ENCODE measurements at regions not wholly inside any gene's neighbourhood (a gene's known extent, or its start where the extent isn't known, plus 50 kb on each side); places are given as distances from the start of the nearest gene placed in this dataset.

DNA sequence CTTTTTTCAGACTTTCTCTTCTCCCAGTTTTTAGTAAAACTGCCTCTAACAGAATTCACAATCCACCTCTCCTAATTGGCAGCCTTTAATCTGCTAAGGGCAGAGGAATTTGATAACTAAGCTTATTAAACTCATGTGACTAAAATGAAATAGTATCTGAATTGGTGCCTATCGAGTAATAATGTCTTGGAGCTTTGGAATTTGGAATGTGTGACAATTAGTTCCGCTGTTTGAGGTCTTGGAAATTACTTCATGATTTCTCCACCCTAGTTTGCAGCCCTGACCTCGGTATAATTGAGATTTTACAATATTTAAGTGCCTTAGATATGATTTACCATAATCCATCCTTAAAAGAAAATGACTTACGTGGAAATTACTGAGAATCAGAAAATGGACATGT lies 190.4 kb upstream of the NEBL start:
- TF ChIP-seq, protein P1, sequence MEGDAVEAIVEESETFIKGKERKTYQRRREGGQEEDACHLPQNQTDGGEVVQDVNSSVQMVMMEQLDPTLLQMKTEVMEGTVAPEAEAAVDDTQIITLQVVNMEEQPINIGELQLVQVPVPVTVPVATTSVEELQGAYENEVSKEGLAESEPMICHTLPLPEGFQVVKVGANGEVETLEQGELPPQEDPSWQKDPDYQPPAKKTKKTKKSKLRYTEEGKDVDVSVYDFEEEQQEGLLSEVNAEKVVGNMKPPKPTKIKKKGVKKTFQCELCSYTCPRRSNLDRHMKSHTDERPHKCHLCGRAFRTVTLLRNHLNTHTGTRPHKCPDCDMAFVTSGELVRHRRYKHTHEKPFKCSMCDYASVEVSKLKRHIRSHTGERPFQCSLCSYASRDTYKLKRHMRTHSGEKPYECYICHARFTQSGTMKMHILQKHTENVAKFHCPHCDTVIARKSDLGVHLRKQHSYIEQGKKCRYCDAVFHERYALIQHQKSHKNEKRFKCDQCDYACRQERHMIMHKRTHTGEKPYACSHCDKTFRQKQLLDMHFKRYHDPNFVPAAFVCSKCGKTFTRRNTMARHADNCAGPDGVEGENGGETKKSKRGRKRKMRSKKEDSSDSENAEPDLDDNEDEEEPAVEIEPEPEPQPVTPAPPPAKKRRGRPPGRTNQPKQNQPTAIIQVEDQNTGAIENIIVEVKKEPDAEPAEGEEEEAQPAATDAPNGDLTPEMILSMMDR (IDR thresholded peaks at IDR 0.05; ENCODE audit: unreplicated experiment), result no peak
- Mint-ChIP-seq H3K27me3 (ENCODE audit: low read depth) (peaks cover 10% of the 10 kb centered on the region), H3K9me3 (peaks cover 3% of the 10 kb centered on the region), H3K27ac (no peak overlapping the region), H3K36me3 (no peaks in the 10 kb centered on the region), H3K4me3 (no peak overlapping the region), H3K4me1 (no peaks in the 10 kb centered on the region)
- DNase-seq (ENCODE audit: low spot score in 2 of 2, unreplicated experiment in 2 of 2), result no peak

DNA sequence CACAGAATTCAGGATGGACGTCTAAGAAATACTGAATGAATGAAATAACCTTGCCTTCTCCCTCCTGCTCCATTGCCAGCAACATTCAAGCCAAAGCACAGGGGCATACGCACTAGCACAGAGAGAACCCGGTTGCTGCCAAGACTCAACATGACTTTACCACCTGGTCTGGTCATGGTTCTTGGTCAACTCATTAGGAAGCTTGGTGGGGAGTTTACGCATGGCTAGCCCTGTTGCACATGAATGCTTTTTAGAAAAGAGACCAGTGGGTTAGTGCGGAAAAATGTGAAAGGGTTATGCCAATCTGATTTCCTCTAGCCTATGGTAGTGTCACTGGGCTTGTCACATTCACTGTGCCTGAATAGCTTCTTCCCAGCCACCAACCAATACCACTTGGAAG lies 187.6 kb upstream of the NEBL start:
- H3K27ac Mint-ChIP-seq, result no peak overlapping the region

DNA sequence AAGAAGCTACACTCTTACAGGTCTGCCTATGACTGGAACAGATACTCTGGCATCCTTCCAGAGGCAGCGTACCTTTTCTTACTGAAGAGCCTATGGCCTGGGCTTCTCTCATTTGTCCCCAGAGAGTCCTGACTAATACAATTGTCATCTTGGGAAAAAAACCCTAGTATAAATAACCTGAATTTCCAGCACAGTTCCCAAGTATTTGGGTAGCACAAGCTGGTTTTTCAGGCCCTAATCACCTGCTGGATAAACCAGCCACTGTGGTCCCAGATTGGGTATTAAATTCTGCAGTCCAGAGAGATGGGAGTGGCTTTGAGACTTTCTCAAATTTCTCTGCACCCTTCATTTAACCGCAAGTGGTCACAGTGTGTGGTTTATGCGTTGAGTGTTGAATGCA lies 186.8 kb upstream of the NEBL start:
- no peak for DNase-seq (ENCODE audit: low spot score in 2 of 2, unreplicated experiment in 2 of 2)
- TF ChIP-seq, protein P1 (IDR thresholded peaks at IDR 0.05; ENCODE audit: unreplicated experiment), result no peak
- no peak overlapping the region for H3K27ac Mint-ChIP-seq
- H3K27me3 Mint-ChIP-seq (ENCODE audit: low read depth), result peaks cover 2% of the 10 kb centered on the region
- H3K4me1 Mint-ChIP-seq, result peaks cover 4% of the 10 kb centered on the region
- no peaks in the 10 kb centered on the region for H3K36me3 Mint-ChIP-seq
- H3K4me3 Mint-ChIP-seq, result no peak overlapping the region
- peaks cover 3% of the 10 kb centered on the region for H3K9me3 Mint-ChIP-seq

More for the DNA sequence above, 187.6 kb upstream of the NEBL start:
- no peak for DNase-seq (ENCODE audit: low spot score in 2 of 2, unreplicated experiment in 2 of 2)
- no peak overlapping the region for H3K4me3 Mint-ChIP-seq
- H3K9me3 Mint-ChIP-seq, result peaks cover 3% of the 10 kb centered on the region
- TF ChIP-seq, protein P1 (IDR thresholded peaks at IDR 0.05; ENCODE audit: unreplicated experiment), result no peak
- no peaks in the 10 kb centered on the region for H3K36me3 Mint-ChIP-seq
- peaks cover 8% of the 10 kb centered on the region for H3K27me3 Mint-ChIP-seq (ENCODE audit: low read depth)
- peaks cover 3% of the 10 kb centered on the region for H3K4me1 Mint-ChIP-seq

DNA sequence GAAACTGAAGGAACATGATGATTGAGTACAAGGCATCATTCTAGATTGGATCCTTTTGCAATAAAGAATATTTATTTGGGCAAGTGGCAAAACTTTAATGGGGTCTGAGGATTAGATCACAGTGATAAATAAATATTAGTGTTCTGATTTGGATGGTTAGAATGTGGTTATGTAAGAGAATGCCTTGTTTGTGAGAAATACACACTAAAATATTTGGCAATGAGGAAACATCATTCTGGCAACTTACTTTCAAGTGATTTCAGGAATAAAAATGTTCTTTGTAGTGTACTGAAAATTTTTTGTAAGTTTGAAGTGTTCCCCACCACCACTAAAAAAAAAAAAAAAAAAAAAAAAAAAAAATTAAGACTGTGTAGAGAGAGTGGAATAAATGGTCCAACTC lies 185.1 kb upstream of the NEBL start:
- TF ChIP-seq, protein P1 (IDR thresholded peaks at IDR 0.05; ENCODE audit: unreplicated experiment), result no peak
- H3K36me3 Mint-ChIP-seq, result no peaks in the 10 kb centered on the region
- H3K27ac Mint-ChIP-seq, result no peak overlapping the region
- peaks cover 10% of the 10 kb centered on the region for H3K4me1 Mint-ChIP-seq
- DNase-seq (ENCODE audit: low spot score in 2 of 2, unreplicated experiment in 2 of 2), result no peak
- peaks cover 3% of the 10 kb centered on the region for H3K9me3 Mint-ChIP-seq
- H3K27me3 Mint-ChIP-seq (ENCODE audit: low read depth), result no peaks in the 10 kb centered on the region
- H3K4me3 Mint-ChIP-seq, result no peak overlapping the region

DNA sequence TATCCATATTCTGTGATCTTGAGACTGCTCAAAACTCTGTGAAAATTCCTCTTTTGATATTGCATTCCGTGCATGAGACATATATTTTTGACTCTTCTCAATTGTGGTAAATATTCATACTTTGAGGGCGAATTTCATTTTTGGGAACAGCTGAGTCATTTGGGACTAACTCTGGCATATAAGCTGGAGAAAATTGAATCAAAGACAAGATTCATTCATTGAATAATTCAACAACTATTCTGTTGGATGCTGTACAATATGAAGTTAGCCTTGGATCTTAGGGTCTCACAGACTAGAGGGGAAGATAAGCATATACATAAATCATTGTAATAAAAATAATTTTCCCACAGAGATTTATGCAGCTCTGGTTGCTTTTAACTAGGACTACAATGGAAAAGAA lies 183.2 kb upstream of the NEBL start:
- no peak for DNase-seq (ENCODE audit: low spot score in 2 of 2, unreplicated experiment in 2 of 2)
- Mint-ChIP-seq H3K27me3 (ENCODE audit: low read depth) (no peaks in the 10 kb centered on the region), H3K36me3 (no peaks in the 10 kb centered on the region), H3K27ac (no peak overlapping the region), H3K4me1 (peaks cover 10% of the 10 kb centered on the region), H3K9me3 (no peaks in the 10 kb centered on the region), H3K4me3 (no peak overlapping the region)
- TF ChIP-seq, protein P1 (IDR thresholded peaks at IDR 0.05; ENCODE audit: unreplicated experiment), result no peak

DNA sequence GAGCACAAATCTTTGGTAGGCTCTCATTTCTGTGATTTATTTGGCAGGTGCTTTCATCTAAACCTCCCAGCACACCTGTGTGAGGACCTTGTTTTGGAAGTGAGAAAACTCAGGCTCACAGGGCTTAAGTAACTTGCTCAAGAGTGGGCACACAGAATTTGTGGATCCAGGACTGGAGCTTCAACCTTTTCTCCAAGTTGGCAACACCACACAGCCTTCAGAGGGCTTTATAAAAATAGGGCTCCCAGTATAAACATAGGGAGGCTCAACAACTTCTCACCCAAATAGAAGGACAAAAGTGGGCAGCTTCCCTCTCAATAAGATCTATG lies 182.2 kb upstream of the NEBL start:
- DNase-seq (ENCODE audit: low spot score in 2 of 2, unreplicated experiment in 2 of 2), result no peak
- H3K27me3 Mint-ChIP-seq (ENCODE audit: low read depth), result no peaks in the 10 kb centered on the region
- H3K36me3 Mint-ChIP-seq, result no peaks in the 10 kb centered on the region
- no peak overlapping the region for H3K27ac Mint-ChIP-seq
- TF ChIP-seq, protein P1 (IDR thresholded peaks at IDR 0.05; ENCODE audit: unreplicated experiment), result no peak
- no peaks in the 10 kb centered on the region for H3K9me3 Mint-ChIP-seq
- no peak overlapping the region for H3K4me3 Mint-ChIP-seq
- H3K4me1 Mint-ChIP-seq, result peaks cover 10% of the 10 kb centered on the region
